Heart right ventricle (tissue), 16 donors: ENCODE measurements at regions not wholly inside any gene's neighbourhood (a gene's known extent, or its start where the extent isn't known, plus 50 kb on each side); places are given as distances from the start of the nearest gene placed in this dataset.
A peak's percentile ranks its signal among the peaks of the same experiment; 100 is the strongest.
"Not testable (repeated sequence)": the region's sequence is repeated elsewhere in the genome, so short reads cannot be mapped to it uniquely, and the experiment has no call there.

ENCODE experiments used
- ATAC-seq, 8 donors: fragments of 200-7000 bp; cut with Tn5 transposase; one replicate each; pipeline ENCODE4 v1.9.1; 2020; ENCODE audit warnings: mild to moderate bottlenecking in 8 of 8, moderate library complexity in 8 of 8, moderate number of reproducible peaks in 1 of 8
- DNase-seq, 2 donors: peaks; one replicate each; pipeline ENCODE4 v3.0.0-alpha.2; 2020
- H3K27ac ChIP-seq, 10 donors: fragments of 200-600 bp; sonication (generic) in 2 of 10; one replicate each; pipeline versions ENCODE4 v1.5.0 to v1.8.0; 2020 to 2022; ENCODE audit warnings: mild to moderate bottlenecking in 3 of 10
- H3K27me3 ChIP-seq, 7 donors: fragments of 200-600 bp; one replicate each; pipeline ENCODE4 v1.8.0; 2021 to 2022; ENCODE audit warnings: mild to moderate bottlenecking in 2 of 7
- H3K36me3 ChIP-seq, 9 donors: fragments of 200-600 bp; sonication (generic) in 1 of 9; one replicate each; pipeline versions ENCODE4 v1.5.0 to v1.8.0; 2020 to 2022; ENCODE audit warnings: mild to moderate bottlenecking in 2 of 9
- H3K4me1 ChIP-seq, 9 donors: fragments of 200-600 bp; sonication (generic) in 1 of 9; one replicate each; pipeline versions ENCODE4 v1.5.0 to v1.8.0; 2020 to 2022; ENCODE audit warnings: mild to moderate bottlenecking in 4 of 9
- H3K4me3 ChIP-seq, 10 donors: fragments of 200-600 bp; sonication (generic) in 2 of 10; one replicate each; pipeline versions ENCODE4 v1.5.0 to v1.8.0; 2020 to 2022; ENCODE audit warnings: mild to moderate bottlenecking in 7 of 10, moderate library complexity in 2 of 10
- H3K9me3 ChIP-seq, 11 donors: fragments of 200-600 bp in 10 of 11; sonication (generic) in 2 of 11; one replicate each; pipeline versions ENCODE4 v1.5.0 to v1.8.0; 2013 to 2022; ENCODE audit warnings: mild to moderate bottlenecking in 2 of 11, control low read depth in 1 of 11, moderate library complexity in 1 of 11
- CTCF ChIP-seq, 9 donors: fragments of 200-600 bp; sonication (generic) in 2 of 9; IDR thresholded peaks; one replicate each; pipeline versions ENCODE4 v1.5.0 to v1.8.0; 2021 to 2022; ENCODE audit warnings: antibody characterized with exemption in 9 of 9, mild to moderate bottlenecking in 5 of 9, moderate library complexity in 1 of 9
- WGBS, 2 donors: extraction: QIAGEN DNeasy Blood & Tissue Kit; methylation state at CpG; one replicate each; pipeline ENCODE4 v1.1.7; 2013; ENCODE audit warnings: inconsistent platforms in 1 of 2; 5-methylcytosine and 5-hydroxymethylcytosine counted together
- intact Hi-C, 10 donors: fragments of 100-400 bp; cut with DNase I; formaldehyde crosslinking; loops; one replicate each; pipeline versions ENCODE4 v1.11.1 to v1.14.2; 2022
- donor health status: Arrhythmogenic right ventricular cardiomyopathy.
- donor health status: ischemic (EF 13 %, LVEDD 7.1; RV severe dilation, severe dysfunction).
- donor health status: healthy with polysubstance abuse.
- donor health status: DM: no; HTN: yes; CAD: no.
- donor health status: DM: no; HTN: no; CAD: no.
- donor health status: ischemic (EF 25% LVEDD 6.9; RV normal size, moderate dysfunction).
- donor health status: ischemic (EF 25% LVEDD 5.7; RV mildly dilated, moderate dysfunction).
- donor health status: healthy.
- donor health status: DM: yes; HTN: yes; CAD: no.
- donor health status: Ischemic cardiomyopathy.
- donor health status: ischemic (EF 35%, LVEDD 5.7; RV mildly dilated, moderate dysfunction).
- donor health status: nonischemic (EF 11% LVEDD 7.7; RV severe dilation, severe dysfunction).
- donor health status: DM: yes; HTN: yes; CAD: no.
- donor health status: PGD.
- donor health status: ischemic (EF 29% LVEDD 5.4; RV normal size, mild dysfunction).
- donor health status: nonischemic (EF 23%, LVEDD 6.1; RV moderate dilation, normal function).

GRCh38 chr18:51253476-51253875 lies 56.0 kb upstream of the MEX3C start:
- WGBS, 2 donors: 93 to 96% methylated on average over 4 of the region's 4 CpGs
- Histone ChIP-seq H3K4me1 (peaks cover 0 to 11% (median 6%) of the 10 kb centered on the region in 9 donors), H3K4me3 (no peak overlapping the region), H3K9me3 (no peaks in the 10 kb centered on the region), H3K27me3 (no peaks in the 10 kb centered on the region), H3K27ac (no peak overlapping the region), H3K36me3 (no peaks in the 10 kb centered on the region)
- no peak for TF ChIP-seq CTCF (IDR thresholded peaks at IDR 0.05)
- no peak for ATAC-seq
- DNase-seq: no peak
- intact Hi-C loops: no loop called here

- Histone ChIP-seq H3K27me3 (no peaks in the 10 kb centered on the region), H3K4me3 (no peak overlapping the region), H3K9me3 (no peaks in the 10 kb centered on the region), H3K36me3 (no peaks in the 10 kb centered on the region), H3K27ac (no peak overlapping the region), H3K4me1 (peaks cover 0 to 11% (median 6%) of the 10 kb centered on the region in 9 donors)
- intact Hi-C loops: no loop called here
- TF ChIP-seq CTCF (IDR thresholded peaks at IDR 0.05): no peak
- 60 to 61% methylated on average over 3 of the region's 3 CpGs for WGBS, 2 donors
- DNase-seq (no peak), ATAC-seq (peak in 2 of 8 donors; percentile 33 to 72)
Observed at GRCh38 chr18:51255693-51256092, 58.2 kb upstream of the MEX3C start.

GRCh38 chr18:51257150-51257549 lies 59.7 kb upstream of the MEX3C start:
- Histone ChIP-seq H3K4me1 (peaks cover 0 to 11% (median 6%) of the 10 kb centered on the region in 9 donors), H3K4me3 (no peak overlapping the region), H3K27ac (no peak overlapping the region), H3K27me3 (no peaks in the 10 kb centered on the region), H3K9me3 (no peaks in the 10 kb centered on the region), H3K36me3 (no peaks in the 10 kb centered on the region)
- DNase-seq (no peak), ATAC-seq (no peak)
- no peak for TF ChIP-seq CTCF (IDR thresholded peaks at IDR 0.05)
- whole genome bisulfite sequencing, 2 donors: 54 to 62% methylated on average over 4 of the region's 4 CpGs
- intact Hi-C loops: no loop called here

GRCh38 chr18:51260118-51260517 lies 62.6 kb upstream of the MEX3C start:
- H3K4me3 ChIP-seq: no peak overlapping the region
- WGBS, 2 donors: 69 to 80% methylated on average over 2 of the region's 2 CpGs
- ATAC-seq: no peak
- no peak for TF ChIP-seq CTCF (IDR thresholded peaks at IDR 0.05)
- H3K4me1 ChIP-seq: peaks cover 0 to 11% (median 6%) of the 10 kb centered on the region in 9 donors
- no peaks in the 10 kb centered on the region for H3K9me3 ChIP-seq
- no peak for DNase-seq
- intact Hi-C loops: no loop called here
- H3K36me3 ChIP-seq: no peaks in the 10 kb centered on the region
- no peaks in the 10 kb centered on the region for H3K27me3 ChIP-seq
- no peak overlapping the region for H3K27ac ChIP-seq

- H3K27ac ChIP-seq, H3K36me3 ChIP-seq, H3K4me1 ChIP-seq, ATAC-seq, intact Hi-C loops, H3K27me3 ChIP-seq, H3K4me3 ChIP-seq, H3K9me3 ChIP-seq, DNase-seq: not testable (repeated sequence)
- WGBS, 2 donors: 80 to 82% methylated on average over 4 of the region's 4 CpGs
Observed at GRCh38 chr18:51266077-51266476, 68.6 kb upstream of the MEX3C start.
